ENCODE measurements at regions not wholly inside any gene's neighbourhood (a gene's known extent, or its start where the extent isn't known, plus 50 kb on each side); places are given as distances from the start of the nearest gene placed in this dataset.
"Not testable (repeated sequence)": the region's sequence is repeated elsewhere in the genome, so short reads cannot be mapped to it uniquely, and the experiment has no call there.

GRCh38 chr9:108281696-108282095 is 574.1 kb downstream of the ACTL7B start:
- no peak for DNase-seq (ENCODE audit: low spot score)

GRCh38 chr9:108278341-108278740 is 577.4 kb downstream of the ACTL7B start:
- DNase-seq (ENCODE audit: low spot score) = no peak

- no peak for DNase-seq (ENCODE audit: low spot score)
Observed at GRCh38 chr9:108277216-108277615, 578.6 kb downstream of the ACTL7B start.

GRCh38 chr9:108275906-108276305 is 579.9 kb downstream of the ACTL7B start:
- no peak for DNase-seq (ENCODE audit: low spot score)

GRCh38 chr9:108274971-108275370 is 580.8 kb downstream of the ACTL7B start:
- DNase-seq (ENCODE audit: low spot score) = no peak

GRCh38 chr9:108273988-108274387 is 581.8 kb downstream of the ACTL7B start:
- DNase-seq (ENCODE audit: low spot score) = no peak

- peak; percentile 71 for DNase-seq (ENCODE audit: low spot score)
Observed at GRCh38 chr9:108272349-108272899, 583.4 kb downstream of the ACTL7B start.

- DNase-seq (ENCODE audit: low spot score) = peak; percentile 52
Observed at GRCh38 chr9:108271646-108272348, 584.0 kb downstream of the ACTL7B start.

GRCh38 chr9:108271236-108271635 is 584.5 kb downstream of the ACTL7B start:
- peak; percentile 20 for DNase-seq (ENCODE audit: low spot score)

GRCh38 chr9:108270561-108270960 is 585.2 kb downstream of the ACTL7B start:
- DNase-seq (ENCODE audit: low spot score) = no peak

- DNase-seq (ENCODE audit: low spot score) = no peak
Observed at GRCh38 chr9:108270051-108270450, 585.7 kb downstream of the ACTL7B start.

GRCh38 chr9:108269371-108269770 is 586.4 kb downstream of the ACTL7B start:
- DNase-seq (ENCODE audit: low spot score) = no peak

GRCh38 chr9:108265065-108265464 is 590.7 kb downstream of the ACTL7B start:
- DNase-seq (ENCODE audit: low spot score) = no peak

GRCh38 chr9:108264093-108264492 is 591.7 kb downstream of the ACTL7B start:
- DNase-seq (ENCODE audit: low spot score) = no peak

GRCh38 chr9:108262836-108263235 is 593.0 kb downstream of the ACTL7B start:
- no peak for DNase-seq (ENCODE audit: low spot score)

GRCh38 chr9:108259917-108260675 is 595.7 kb downstream of the ACTL7B start:
- no peak for DNase-seq (ENCODE audit: low spot score)

GRCh38 chr9:108258640-108259039 is 597.1 kb downstream of the ACTL7B start:
- DNase-seq (ENCODE audit: low spot score) = no peak

- DNase-seq (ENCODE audit: low spot score) = no peak
Observed at GRCh38 chr9:108257382-108257781, 598.4 kb downstream of the ACTL7B start.

- no peak for DNase-seq (ENCODE audit: low spot score)
Observed at GRCh38 chr9:108254236-108254635, 601.5 kb downstream of the ACTL7B start.

- DNase-seq (ENCODE audit: low spot score) = not testable (repeated sequence)
Observed at GRCh38 chr9:108247391-108247790, 608.4 kb downstream of the ACTL7B start.

- no peak for DNase-seq (ENCODE audit: low spot score)
Observed at GRCh38 chr9:108245901-108246300, 609.9 kb downstream of the ACTL7B start.

GRCh38 chr9:108245331-108245730 is 610.5 kb downstream of the ACTL7B start:
- no peak for DNase-seq (ENCODE audit: low spot score)

GRCh38 chr9:108244686-108245085 is 611.1 kb downstream of the ACTL7B start:
- no peak for DNase-seq (ENCODE audit: low spot score)

Measured in iPS-NIHi11 (cell line).